NCI-H510A treated with DMSO at 0.1 percent for 48 hours (cell line): ENCODE measurements at regions not wholly inside any gene's neighbourhood (a gene's known extent, or its start where the extent isn't known, plus 50 kb on each side); places are given as distances from the start of the nearest gene placed in this dataset.

Experiments used
- DNase-seq: peaks from one replicate; lab custom pipeline; 2025; lab: John Stamatoyannopoulos, UW

GRCh38 chr5:19352120-19352519 lies 635.9 kb downstream of the CDH18 start:
- DNase-seq = no peak

GRCh38 chr5:19369048-19369447 lies 619.0 kb downstream of the CDH18 start:
- DNase-seq = no peak

DNA sequence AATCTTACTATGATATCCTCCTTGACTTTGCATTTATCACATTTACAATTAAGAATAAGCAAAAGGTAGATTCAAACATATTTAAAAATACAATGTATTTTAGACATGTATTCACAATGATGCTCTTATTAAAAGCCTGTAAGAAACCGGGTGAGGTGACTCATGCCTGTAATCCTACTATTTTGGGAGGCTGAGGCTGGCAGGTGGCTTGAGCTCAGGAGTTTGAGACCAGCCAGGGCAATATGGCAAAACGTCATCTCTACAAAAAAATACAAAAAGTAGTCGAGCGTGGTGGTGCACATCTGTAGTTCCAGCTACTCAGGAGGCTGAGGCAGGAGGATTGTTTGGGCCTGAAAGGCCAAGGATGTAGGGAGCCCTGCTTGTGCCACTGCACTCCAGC lies 618.4 kb downstream of the CDH18 start:
- DNase-seq = no peak

DNA sequence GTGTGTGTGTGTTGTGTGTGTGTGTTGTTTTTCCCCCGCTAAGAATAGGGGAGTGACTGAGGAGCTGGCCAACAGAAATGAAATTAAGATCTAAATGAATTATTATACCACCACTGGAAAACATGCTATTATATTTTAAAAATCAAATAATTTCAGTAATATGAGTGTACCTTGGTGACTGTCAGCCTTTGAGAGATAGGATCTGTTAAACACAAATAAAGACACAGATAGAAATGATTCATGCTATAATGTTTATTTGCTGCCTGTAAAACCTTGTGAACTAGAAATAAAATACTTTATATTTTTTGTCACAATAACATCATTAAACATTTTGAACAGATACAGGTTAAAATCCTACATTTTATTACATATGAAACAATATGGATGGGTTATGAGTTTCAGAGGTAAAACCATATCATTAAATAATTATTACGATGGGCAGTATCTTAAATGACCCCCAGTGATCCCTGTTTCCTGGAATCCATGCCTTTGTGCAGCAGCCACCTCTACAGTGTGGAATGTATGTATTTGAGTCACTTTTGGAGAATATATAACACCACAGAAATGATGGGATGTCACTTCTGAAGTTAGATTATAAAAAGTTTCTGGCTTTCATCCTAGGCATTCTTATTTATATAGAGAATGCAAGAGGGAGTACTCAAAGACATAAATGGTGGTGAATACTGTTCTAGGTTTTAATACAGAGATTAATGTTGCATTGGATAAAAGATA lies 617.2 kb downstream of the CDH18 start:
- no peak for DNase-seq

DNA sequence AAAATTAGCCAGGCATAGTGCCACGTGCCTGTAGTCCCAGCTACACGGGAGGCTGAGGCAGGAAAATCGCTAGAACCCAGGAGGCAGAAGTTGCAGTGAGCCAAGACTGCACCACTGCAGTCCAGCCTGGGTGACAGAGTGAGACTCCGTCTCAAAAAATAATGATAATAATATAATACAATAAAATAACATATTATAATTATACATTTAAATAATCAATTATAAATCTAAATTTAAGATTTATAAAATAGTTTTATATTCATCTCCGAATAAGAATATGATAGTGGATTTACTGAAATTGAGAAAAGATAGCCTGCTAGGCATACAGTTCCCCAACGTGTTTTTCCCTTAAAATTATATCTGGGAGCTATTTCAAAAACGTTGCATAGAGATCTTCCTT lies 599.6 kb downstream of the CDH18 start:
- DNase-seq = no peak

DNA sequence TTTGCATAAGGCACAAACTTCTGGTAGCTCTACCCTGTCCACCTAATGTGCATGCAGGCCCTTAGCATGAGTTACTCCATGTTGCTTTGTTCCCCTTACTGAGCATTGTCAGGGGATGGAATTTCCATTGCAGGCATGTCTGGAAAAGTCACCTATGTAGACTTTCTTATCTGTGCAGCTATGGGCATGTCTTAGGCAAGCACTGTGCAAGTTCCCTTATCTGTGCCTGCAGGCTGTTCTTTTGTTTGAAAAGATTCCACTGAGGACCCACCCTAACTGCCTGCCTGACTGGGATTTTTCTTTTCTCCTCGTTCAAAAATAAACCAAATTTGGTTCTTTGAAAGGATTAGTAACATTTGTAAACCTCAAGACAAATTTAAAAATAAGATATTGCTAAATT lies 587.0 kb downstream of the CDH18 start:
- DNase-seq = no peak

DNA sequence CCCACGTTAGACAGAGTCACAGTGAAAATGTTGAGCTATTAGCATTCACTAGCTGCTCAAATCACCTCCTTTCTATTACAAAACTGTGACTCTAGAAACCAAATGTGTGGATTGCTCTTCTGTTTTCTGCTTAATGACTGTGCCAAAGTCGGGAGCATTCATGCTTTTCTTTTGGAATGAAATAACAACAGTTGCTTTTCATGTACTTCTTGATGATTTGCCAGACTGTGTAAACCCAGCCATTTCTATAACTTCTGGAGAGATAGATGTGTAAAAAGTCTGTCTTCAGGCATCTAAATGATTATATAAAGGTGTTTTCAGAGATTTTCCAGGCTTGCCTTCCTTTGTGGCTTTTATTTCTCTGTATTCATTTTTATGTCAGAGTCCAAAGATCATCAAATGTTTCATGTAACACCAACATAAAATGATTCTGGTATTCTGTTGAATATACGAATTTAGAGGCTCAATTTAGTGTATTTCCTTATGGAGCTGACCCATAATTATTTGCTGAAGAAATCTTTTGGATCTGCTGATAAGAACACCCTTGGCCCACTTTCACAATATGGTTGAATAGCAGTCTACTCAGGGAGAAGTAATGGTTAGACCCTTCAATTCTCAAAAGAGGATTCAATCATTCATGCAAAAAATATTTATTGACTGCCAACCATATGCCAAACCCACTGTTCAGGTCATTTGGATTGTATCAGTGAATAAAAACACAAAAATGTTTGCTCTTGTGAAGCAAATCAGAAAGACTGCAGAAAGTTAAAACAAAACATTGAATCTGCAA lies 581.2 kb downstream of the CDH18 start:
- no peak for DNase-seq

DNA sequence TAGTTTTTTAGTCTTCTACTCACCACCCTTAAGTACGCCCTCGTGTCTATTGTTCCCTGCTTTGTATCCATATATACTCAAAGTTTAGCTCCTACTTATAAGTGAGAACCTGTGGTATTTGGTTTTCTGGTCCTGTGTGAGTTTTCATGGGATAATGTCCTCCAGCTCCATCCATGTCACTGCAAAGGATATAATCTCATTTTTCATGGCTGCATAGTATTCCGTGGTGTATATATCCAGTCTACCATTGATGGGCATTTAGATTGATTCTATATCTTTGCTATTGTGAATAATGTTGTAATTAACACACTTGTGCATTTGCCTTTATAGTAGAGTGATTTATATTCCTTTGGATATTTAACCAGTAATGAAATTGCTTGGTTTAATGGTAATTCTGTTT lies 579.9 kb downstream of the CDH18 start:
- DNase-seq = no peak

- no peak for DNase-seq
These were observed 576.1 kb downstream of the CDH18 start for GRCh38 chr5:19411936-19412335.
